GF-D8 (cell line): ENCODE measurements at regions not wholly inside any gene's neighbourhood (a gene's known extent, or its start where the extent isn't known, plus 50 kb on each side); places are given as distances from the start of the nearest gene placed in this dataset.

Source experiments
- DNase-seq: peaks from one replicate; lab custom pipeline; 2025; lab: John Stamatoyannopoulos, UW

DNA sequence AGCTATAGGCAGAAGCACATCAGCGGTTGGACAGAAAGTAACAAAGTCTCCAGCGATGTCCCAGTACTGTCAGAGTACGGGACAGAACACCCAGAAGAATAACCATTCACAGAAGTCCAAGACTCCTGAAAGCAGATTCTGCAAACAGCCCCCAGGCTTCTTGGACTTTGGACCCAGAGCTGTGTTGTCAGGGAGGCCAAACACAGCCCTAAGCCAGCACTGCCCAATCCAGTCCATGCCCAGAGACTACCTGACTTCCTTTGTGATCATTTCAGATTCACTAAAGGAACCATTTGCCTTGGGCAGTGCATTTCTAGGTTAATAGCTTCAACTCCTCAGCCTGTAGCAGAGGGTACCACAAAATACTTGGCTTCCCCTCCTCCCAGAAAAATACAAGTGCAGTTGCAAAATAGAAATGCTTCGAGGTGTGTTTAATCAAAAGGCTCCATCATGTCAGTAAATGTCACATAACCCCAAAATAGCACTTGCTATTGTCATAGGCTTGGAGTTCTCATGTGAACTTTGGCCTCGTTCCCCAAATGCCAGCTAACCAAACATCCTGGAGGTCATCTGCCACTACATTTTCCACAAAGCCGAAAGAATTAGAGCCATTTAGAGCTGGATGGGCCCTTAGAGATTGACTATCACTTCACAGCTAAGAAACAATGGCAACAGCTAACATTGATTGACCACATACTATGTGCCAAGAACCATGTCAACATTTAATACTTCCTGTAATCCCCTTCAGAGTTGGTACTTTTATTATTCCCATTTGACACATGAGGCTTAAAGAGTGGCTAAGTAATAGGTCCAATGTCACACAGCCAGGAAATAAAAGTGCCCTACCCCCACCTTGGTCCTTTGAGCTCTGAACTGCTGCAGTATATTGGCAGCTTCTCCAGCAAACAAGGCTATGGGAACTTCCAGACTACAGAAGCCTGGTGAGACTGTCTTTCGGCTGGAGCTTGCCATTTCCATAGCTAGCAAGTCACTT is 329.9 kb downstream of the FOXO1 start:
- DNase-seq: no peak

DNA sequence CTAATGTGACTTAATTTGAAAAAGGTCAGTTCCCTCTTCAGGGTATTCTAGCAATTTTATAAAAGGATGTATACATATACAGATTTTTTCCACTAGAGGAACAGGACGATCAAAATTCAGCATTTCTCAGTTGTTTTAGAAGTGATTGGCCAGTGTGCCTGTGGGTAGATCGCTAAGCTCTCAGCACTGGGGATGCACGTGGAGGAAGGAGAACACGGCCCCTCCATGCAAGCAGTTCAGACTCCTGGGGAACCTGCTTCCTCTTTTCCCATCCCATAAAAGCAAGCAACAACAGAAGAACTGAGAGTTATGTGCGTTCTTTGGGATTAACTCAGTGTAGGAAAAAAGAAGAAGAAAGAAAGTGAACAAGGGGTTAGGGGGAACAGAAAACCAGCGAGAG is 328.8 kb downstream of the FOXO1 start:
- no peak for DNase-seq

DNA sequence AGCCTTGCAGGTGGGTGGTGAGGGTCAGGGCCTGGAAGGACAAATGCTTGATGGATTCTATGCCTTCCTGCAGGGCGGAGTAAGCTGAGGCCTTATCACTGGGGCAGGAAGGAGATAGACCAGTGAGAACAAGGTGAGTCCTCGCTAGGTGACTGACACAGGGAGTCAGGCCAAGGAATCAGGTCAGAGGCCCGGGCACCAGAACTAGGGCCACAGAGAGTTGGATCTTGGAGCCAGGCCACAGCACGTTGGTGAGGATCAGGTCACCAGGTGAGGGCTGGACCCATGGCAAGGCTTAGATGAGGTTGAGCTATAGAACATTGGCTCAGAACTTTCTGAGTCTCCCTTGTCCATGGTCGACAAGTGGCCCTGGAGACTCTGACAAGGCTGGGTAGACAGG is 328.2 kb downstream of the FOXO1 start:
- DNase-seq: no peak

DNA sequence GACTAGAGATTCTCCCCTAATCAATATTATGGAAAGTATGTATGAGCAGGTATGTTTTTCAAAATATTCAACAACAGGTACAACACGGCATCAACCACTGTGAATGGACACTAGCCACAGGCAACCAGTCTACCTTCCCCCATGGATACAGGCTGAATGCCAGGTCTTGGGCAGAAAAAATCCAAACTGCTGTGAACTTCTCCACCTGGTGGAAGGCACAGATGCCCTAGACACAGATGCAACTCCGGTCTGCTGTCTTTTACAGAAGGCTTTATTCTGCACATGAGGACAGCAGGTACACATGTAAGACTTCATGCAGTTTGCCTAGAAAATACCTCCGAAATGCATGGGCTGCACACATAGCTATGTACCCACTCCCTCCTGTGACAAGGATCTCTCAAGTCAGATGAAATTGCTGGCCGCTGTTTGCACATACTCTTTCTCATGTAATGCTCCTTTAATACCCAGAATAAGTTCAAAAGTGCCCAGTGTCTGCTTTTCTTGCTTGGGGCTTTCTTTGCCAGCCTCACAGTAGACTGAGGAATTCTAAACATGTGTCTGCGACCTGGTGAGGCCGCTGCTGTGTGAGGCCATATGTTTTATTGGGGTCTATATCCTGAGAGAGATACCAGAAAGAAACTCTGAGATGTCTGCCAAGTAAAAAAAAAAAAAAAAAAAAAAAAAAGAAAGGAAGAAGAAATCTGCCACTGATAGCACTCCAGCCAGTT is 325.9 kb downstream of the FOXO1 start:
- no peak for DNase-seq

DNA sequence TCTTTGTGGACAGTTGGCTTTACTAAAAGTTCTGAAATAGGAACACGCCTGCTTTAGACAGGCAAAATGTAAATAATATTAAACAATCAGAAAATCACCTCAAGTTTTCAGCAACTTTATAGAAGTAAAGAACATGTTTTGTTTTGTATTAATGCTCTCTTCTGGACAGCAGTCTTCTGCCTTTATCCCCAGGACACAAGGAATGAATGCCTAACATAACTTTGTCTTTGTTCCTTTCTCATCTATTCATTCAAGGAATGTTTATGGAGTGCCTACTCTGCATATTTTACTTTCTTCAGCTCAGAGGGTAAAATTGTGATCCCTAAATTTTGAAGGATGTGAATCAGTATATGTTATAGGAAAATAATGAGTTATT is 325.4 kb downstream of the FOXO1 start:
- DNase-seq: no peak

DNA sequence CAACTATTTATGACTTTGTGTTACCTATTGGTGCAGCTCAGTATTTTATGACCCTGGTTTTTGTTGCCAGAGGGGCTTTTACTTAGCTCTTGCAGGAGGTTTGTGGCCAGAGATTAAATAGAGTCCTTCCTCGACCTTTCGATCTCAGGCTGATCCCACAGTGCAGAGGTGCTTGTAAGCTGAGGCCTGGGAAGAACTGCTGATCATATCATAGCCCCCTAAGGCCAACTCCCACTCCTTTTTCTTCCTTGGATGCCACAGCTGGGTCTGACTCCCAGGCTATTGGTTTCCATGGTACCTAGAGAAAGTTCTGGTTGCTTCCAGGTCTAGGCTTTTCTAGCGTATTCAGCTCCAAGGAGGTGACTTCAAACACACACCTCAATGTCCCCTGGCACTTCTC is 324.9 kb downstream of the FOXO1 start:
- no peak for DNase-seq

DNA sequence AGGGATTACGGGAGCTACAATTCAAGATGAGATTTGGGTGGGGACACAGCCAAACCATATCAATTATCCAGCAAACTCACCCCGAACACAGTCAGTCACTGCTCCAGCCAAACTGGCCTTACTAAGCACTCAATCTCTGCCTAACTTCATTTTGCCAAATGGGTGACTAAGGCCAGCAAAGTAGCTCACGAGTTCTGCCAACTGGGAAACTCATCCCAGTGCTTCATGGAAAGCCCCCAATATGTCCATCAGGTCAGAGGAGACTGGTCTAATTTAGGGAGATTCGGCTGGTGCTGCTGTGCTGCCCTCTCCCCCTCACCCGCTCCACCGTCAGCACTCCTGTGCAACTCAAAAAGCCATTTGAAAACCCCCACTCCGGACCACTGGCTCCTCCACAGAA is 324.0 kb downstream of the FOXO1 start:
- no peak for DNase-seq

DNA sequence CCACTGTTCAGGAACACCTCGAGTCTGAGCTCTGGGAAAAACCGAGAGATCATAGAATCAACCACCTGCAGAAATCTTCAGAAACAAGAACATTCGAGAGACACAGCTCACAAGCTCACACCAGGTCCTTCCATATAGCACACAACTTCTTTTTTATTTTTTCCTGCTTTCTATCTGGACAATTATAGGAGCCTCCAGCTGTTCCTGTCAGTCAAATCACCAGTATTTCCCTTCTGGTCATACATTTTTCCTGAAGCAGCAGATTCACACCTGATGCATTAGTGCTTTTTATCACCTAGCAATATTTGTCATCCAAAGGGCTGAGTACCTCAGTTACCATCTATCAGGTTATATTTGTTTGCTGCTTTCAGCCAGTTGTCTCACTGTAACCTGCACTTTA is 323.5 kb downstream of the FOXO1 start:
- no peak for DNase-seq

DNA sequence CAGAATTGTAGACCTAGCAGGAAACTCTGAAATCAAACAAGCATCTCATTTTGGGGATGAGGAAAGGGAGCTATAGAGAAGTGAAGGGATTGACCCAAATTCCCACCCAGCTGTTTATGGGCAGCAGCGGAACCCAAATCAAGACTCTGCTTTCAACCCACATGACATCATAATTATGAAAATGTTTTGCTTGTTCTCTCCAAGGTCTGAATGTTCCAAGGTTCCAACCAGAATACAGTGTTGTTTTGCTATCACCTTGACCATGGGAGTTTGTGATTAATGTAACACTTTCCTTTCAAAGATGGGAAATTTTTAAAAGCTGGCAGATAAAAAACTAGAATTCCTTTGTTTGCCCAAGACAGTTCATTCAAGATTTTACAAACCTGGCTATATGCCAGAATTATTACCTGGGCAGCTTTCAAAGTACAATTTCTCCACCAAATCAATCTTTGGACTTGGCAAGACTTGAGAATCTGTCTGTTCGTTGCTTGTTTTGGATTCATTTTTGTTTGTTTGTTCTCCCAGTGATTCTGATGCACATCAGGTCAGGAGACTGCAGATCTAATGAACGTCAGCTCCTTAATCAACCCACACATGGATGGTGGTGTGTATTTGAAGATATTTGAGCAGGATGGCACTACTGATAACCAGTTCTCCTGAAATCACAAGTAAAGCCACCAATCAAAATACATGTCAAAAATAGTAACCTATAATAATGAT is 322.7 kb downstream of the FOXO1 start:
- no peak for DNase-seq

DNA sequence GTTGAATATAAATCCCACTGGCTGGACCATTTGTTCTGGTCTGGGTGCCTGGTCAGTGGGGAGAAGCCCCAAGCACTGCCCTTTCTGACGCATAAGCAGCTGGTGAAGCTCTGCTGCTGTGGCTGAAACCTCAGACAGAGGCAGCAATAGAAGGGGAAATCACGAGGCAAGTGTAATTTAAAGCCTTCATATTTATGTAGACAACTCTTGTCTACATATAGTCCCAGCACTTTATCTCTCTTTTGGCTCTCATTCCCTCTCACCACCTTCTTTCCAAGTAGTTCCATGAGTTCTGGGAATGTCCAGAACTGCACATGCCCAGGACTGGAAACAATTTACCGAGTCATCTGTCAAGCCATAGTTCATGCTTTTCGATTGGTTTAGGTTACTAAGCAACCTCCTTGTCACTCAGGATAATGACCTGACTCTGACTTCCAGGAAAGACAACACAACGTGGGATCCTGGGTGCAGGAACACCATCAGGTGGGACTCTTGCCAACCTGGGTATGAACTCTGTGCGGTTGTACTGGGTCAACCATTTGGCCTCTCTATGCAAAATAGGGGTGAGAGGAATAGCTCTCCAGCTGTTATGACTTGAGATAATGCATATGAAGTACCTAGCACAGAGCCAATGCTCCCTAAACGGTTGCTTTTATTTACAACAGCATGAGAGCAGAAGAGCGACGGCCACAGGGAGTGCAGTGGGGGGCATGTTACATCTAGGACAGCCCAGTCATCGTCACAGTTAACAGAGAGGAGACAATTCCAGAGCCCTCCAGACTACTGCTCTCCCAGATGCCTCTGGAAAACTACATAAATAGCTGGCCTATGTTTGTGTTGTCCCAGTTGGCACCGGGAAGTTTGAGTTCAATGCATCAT is 321.9 kb downstream of the FOXO1 start:
- DNase-seq: no peak

DNA sequence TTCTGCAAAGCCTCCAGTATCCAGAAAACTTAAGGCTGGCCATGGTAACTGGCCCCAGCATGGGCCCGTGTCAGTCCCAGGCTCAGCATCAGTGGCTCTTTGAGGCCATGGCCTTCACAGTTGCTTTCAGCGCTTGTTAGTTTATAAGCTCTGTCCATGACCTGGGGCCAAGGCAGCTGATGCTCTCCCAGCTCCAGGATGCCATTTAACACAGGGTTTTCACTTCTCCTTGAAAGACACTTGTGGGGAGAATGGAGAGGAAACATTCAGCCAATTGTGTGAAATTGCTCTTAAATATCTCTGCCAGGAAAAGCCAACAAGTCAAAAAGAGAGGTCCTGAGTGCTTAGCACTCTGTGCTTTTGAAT is 321.3 kb downstream of the FOXO1 start:
- DNase-seq: no peak

DNA sequence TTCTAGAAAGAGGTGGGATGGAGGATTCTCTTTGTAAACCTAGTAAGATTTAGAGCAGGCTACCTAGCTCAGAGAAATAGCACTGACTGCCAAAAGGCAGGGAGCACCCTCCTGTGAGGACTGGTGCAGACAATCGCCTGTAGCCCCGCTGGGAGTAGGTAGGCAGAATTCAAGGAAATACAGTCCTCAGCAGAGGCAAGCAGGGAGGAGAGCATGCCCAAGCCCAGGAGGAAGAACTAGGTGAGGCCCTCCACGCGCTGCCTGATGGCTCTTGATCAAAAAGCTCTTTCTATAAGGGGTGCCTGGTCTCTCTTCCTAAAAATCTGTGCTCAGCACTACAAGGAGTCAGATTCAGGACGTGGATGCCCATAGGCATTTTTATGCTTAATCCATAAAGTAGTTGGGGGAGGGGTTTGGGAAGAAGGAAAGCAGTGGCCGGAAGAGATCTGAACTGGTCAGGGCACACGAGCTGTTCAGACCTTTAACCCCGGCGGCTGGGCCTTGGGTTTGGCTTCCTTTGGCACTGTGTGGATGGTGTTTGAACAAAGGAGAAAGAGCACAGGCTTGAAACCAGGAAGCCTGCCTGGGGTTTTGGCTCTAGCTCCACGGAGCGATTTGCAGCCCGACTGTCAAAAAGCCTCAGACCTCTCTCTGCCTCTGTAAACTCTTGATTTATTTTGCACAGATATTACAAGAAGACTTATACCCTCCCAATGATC is 320.6 kb downstream of the FOXO1 start:
- DNase-seq: no peak

DNA sequence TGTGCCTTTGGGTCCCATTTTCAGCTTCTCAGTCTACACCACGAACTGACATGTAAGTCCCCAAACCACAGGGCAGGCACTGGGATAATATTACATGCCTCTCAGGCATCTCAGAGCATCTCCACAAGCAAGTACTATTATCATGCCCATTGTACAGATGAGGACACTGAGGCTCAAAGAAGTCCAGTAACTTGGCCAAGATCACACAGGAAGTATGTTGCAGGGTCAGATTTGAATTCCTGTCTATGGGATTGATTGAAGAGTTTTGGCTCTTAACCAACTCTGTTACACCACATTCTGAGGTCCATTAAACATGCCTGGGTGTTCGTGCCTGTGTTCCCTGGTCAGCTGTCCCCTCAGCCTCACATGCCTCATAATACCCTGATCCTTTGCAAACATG is 319.8 kb downstream of the FOXO1 start:
- no peak for DNase-seq

DNA sequence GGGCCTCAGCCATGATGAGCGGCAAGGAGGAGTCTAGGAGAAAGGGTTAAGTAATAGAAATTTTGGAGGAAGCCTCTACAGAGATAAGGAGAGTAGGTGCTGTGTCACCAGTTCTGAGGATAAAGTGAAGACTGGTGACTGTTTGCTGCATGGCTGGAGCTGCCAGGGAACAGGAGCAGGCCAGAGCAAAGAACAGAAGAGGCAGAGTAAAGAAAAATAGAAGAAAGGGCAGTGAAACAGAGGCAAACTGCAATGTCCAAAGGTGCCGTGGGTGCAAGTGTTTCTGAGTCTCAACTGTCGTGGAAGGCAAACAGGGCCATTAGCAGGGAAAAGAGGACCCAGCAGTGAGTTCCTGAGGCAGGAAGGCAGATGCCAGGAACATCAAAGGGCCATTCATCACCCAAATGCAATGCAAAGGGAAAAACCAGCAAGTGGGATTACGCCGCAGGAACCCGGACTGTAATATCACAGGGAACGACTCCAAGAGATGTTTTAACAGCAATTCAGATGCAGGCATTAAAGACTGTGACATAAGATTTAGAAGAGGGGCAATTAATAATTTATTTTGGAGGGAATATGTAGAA is 318.3 kb downstream of the FOXO1 start:
- DNase-seq: no peak

DNA sequence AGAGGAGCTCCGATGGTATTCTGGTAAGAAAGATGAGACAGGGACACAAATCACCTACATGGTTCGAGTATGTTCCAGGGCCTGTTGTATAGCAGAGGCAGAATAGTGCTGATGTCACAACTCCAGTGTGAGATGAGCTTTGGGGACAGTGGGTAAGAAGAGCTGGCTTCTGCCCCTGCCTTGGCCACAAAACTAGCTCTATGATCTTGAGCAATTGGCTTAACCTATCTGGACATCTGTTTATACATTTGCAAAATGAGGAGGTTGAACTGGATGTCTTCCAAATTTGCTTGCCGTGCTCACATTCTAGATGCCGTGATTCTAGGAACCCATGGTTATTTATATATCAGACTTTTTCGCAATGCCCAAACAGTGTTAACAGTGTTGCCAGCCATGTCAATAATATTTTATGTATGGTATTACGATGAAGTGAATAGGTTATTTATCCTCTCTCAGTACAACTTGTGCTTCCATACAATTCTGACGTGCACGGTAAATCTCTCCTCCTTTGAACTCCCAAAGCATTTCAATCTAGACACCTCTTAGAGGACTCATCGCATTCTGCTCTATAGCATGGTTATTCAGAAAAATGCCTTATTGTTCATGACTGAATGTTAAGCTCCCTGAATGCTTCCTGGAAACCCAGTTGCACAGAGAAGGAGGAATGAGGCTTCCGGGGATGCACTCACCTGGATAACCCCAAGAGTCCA is 316.0 kb downstream of the FOXO1 start:
- DNase-seq: no peak

DNA sequence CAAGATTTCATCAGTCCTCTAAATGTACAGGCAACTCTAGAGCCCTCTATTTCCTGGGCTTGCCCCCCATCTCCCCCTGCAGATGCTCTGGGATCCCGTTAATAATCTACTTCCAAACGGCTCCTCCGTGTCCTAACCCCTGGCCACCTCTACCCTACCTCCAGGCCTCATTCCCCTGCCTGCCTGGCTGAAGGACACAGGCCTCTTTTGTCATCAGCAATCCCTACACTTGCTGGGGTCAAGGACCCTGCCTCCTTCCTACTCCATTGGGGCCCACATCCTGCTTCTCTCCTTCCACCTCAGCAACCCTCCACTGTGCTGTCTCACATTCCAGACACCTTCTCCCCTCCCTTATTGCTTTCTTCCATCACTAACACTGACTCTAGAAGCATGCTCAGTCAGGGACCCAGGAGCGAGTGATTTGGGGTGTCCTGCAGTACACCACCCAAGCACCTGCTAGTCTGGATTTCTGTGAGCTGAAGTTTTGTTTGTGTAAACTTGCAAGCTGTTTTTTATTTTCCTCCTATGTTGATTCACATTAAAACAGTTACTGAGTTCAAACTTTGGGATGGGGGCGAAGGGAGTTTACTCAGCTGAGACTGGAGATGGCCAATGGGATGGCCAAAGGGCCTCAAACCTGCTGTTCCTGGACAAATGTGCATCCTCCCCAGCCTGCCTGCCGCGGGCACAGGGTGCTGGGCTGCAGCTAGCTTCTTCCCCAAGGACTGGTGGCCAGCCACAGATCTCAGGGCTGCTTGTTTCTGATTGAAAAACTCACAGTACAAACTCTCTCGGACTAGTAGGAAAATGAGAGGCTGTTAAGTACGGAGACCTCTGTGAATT is 314.7 kb downstream of the FOXO1 start:
- DNase-seq: no peak

DNA sequence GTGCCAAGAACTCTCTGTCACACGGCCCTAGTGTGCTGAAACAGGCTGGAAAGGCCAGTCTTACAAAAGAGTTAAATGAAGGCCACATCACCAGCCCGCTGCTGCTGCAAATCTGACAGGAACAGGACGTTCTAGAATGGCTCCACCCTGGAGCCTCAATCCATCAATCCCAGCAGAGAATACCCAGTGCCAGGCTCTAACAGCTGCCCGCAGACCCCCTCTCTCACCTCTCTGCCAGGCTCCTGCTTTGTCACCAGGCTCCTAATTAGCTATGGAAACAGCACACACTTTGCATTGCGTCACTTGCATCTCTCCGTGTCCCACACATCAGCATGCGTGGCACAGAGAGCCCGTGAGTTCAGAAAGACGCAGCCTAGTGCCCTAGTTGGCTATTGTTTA is 314.1 kb downstream of the FOXO1 start:
- DNase-seq: no peak

DNA sequence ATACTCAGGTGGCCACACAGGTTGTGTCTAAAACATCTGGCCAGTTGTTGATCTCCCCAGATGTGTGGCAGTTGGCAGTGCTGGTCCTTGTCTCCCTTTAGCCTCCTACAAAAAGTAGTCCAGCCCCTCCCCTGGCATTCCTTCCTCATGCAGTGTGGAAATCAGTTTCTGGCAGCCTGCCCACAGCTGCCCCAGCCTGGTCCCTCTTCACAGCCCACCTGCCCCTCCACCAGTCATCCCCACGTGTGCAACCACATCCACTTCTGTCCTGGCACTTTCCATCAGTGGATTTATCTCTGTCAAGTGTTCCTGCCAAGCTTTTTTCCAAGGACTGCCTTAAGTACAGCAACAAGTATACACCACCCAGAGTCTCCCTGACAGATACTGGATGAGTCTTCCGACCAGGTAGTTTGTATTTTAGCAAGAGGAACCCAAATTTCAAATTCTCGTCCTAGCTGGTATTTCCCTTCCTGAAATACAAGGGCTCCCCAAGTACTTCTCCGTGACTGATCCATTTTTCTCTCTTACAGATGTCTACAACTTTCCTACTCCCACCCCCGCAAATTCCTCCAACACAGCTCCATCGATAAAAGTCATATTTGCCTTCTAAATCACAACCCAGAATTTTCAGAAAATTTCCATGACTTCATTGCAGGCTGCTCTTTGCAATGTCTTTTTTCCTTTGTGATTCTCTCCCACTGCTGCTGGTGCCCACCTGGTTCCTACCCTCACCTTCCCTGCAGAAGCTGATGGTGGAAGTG is 313.5 kb downstream of the FOXO1 start:
- DNase-seq: no peak
